NCI-H1105 (cell line): ENCODE measurements at regions not wholly inside any gene's neighbourhood (a gene's known extent, or its start where the extent isn't known, plus 50 kb on each side); places are given as distances from the start of the nearest gene placed in this dataset.
"Not testable (repeated sequence)": the region's sequence is repeated elsewhere in the genome, so short reads cannot be mapped to it uniquely, and the experiment has no call there.

Experiments
- DNase-seq: peaks from one replicate; lab custom pipeline; 2025; lab: John Stamatoyannopoulos, UW

- DNase-seq: not testable (repeated sequence)
Observed at GRCh38 chr11:49326651-49327050, 118.2 kb upstream of the FOLH1 start.

GRCh38 chr11:49316180-49316579, 107.8 kb upstream of the FOLH1 start:
- no peak for DNase-seq

GRCh38 chr11:49303080-49303479, 94.7 kb upstream of the FOLH1 start:
- no peak for DNase-seq

GRCh38 chr11:49302360-49302759, 94.0 kb upstream of the FOLH1 start:
- DNase-seq: no peak

- not testable (repeated sequence) for DNase-seq
Observed at GRCh38 chr11:49298017-49298416, 89.6 kb upstream of the FOLH1 start.

- DNase-seq: not testable (repeated sequence)
Observed at GRCh38 chr11:49283911-49284310, 75.5 kb upstream of the FOLH1 start.

GRCh38 chr11:49283282-49283681, 74.9 kb upstream of the FOLH1 start:
- DNase-seq: peak; percentile 29

GRCh38 chr11:49282125-49282524, 73.7 kb upstream of the FOLH1 start:
- DNase-seq: not testable (repeated sequence)

- not testable (repeated sequence) for DNase-seq
Observed at GRCh38 chr11:49277951-49278350, 69.5 kb upstream of the FOLH1 start.
